K562 (cell line): ENCODE measurements at regions not wholly inside any gene's neighbourhood (a gene's known extent, or its start where the extent isn't known, plus 50 kb on each side); places are given as distances from the start of the nearest gene placed in this dataset.

Experiments used
- EP300 ChIP-seq: IDR thresholded peaks from 2 replicates; pipeline ENCODE4 v1.6.1; 2012; ENCODE audit warnings: low read length, improper control_type of control experiment
- JUNB ChIP-seq: fragments of 450-650 bp; formaldehyde crosslinking; conservative IDR thresholded peaks from 2 replicates; pipeline ENCODE4 v1.4.0; 2020; ENCODE audit warnings: mild to moderate bottlenecking
- PATZ1 ChIP-seq: fragments of 250-450 bp; sonication (Bioruptor Pico); IDR thresholded peaks from 2 replicates; pipeline ENCODE4 v1.5.0; 2020; ENCODE audit warnings: mild to moderate bottlenecking, borderline replicate concordance
- SMARCE1 ChIP-seq: fragments of 450-650 bp; IDR thresholded peaks from 2 replicates; pipeline ENCODE4 v1.7.1; 2016; ENCODE audit warnings: mild to moderate bottlenecking
- TFAP4 ChIP-seq: sonication (generic); formaldehyde crosslinking; IDR thresholded peaks from 2 replicates; pipeline ENCODE4 v1.8.0; 2022; ENCODE audit warnings: missing genetic modification reagents, mild to moderate bottlenecking, moderate library complexity, borderline replicate concordance
- TF ChIP-seq, protein P1 (sequence below), 3 experiments: IDR thresholded peaks in 2 of 3; conservative IDR thresholded peaks in 1 of 3; 2 replicates each; pipeline ENCODE4 v1.5.1; 2011 to 2012; ENCODE audit warnings: low read length in 3 of 3, mild to moderate bottlenecking in 3 of 3, control low read depth in 2 of 3, improper control_type of control experiment in 1 of 3, inconsistent platforms in 1 of 3, low read depth in 1 of 3, mixed read lengths in 1 of 3, moderate library complexity in 1 of 3; ENCODE audit not compliant: insufficient read depth in 2 of 3

GRCh38 chr22:49206281-49206680, 621.4 kb downstream of the BRD1 start:
- TF ChIP-seq JUNB (no peak), TFAP4 (no peak), PATZ1 (CRISPR knock-in tag) (no peak), EP300 (no peak), SMARCE1 (no peak)
- TF ChIP-seq, protein P1, sequence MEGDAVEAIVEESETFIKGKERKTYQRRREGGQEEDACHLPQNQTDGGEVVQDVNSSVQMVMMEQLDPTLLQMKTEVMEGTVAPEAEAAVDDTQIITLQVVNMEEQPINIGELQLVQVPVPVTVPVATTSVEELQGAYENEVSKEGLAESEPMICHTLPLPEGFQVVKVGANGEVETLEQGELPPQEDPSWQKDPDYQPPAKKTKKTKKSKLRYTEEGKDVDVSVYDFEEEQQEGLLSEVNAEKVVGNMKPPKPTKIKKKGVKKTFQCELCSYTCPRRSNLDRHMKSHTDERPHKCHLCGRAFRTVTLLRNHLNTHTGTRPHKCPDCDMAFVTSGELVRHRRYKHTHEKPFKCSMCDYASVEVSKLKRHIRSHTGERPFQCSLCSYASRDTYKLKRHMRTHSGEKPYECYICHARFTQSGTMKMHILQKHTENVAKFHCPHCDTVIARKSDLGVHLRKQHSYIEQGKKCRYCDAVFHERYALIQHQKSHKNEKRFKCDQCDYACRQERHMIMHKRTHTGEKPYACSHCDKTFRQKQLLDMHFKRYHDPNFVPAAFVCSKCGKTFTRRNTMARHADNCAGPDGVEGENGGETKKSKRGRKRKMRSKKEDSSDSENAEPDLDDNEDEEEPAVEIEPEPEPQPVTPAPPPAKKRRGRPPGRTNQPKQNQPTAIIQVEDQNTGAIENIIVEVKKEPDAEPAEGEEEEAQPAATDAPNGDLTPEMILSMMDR (IDR thresholded peaks at IDR 0.05 in 2 of 3, conservative IDR thresholded peaks at IDR 0.05 in 1 of 3; ENCODE audit: insufficient read depth in 2 of 3, low read depth in 1 of 3, low read length in 3 of 3) = no peak
